NCI-H446 (cell line): ENCODE measurements at regions not wholly inside any gene's neighbourhood (a gene's known extent, or its start where the extent isn't known, plus 50 kb on each side); places are given as distances from the start of the nearest gene placed in this dataset.
"Not testable (repeated sequence)": the region's sequence is repeated elsewhere in the genome, so short reads cannot be mapped to it uniquely, and the experiment has no call there.

Experiments
- DNase-seq, 2 experiments: peaks; one replicate each; lab custom pipeline; 2025; lab: John Stamatoyannopoulos, UW

- DNase-seq = no peak
These were observed 84.0 kb upstream of the BMP2K start for GRCh38 chr4:78691971-78692821.

- no peak for DNase-seq
These were observed 83.4 kb upstream of the BMP2K start for GRCh38 chr4:78692822-78693170.

GRCh38 chr4:78693777-78694456 lies 82.2 kb upstream of the BMP2K start:
- no peak for DNase-seq

GRCh38 chr4:78694457-78694787 lies 81.7 kb upstream of the BMP2K start:
- DNase-seq = no peak

- no peak for DNase-seq
These were observed 80.2 kb upstream of the BMP2K start for GRCh38 chr4:78695910-78696309.

- DNase-seq = no peak
These were observed 73.1 kb upstream of the BMP2K start for GRCh38 chr4:78703079-78703478.

- no peak for DNase-seq
These were observed 71.8 kb upstream of the BMP2K start for GRCh38 chr4:78704317-78704716.

GRCh38 chr4:78704981-78705683 lies 71.0 kb upstream of the BMP2K start:
- DNase-seq = no peak

- no peak for DNase-seq
These were observed 69.8 kb upstream of the BMP2K start for GRCh38 chr4:78706302-78706701.

- DNase-seq = no peak
These were observed 68.9 kb upstream of the BMP2K start for GRCh38 chr4:78707268-78707667.

- DNase-seq = no peak
These were observed 68.4 kb upstream of the BMP2K start for GRCh38 chr4:78707793-78708192.

- no peak for DNase-seq
These were observed 65.6 kb upstream of the BMP2K start for GRCh38 chr4:78710536-78710935.

GRCh38 chr4:78711676-78712075 lies 64.5 kb upstream of the BMP2K start:
- DNase-seq = no peak

GRCh38 chr4:78714598-78714997 lies 61.6 kb upstream of the BMP2K start:
- not testable (repeated sequence) for DNase-seq

- DNase-seq = not testable (repeated sequence)
These were observed 60.8 kb upstream of the BMP2K start for GRCh38 chr4:78715372-78715771.

GRCh38 chr4:78717712-78718111 lies 58.4 kb upstream of the BMP2K start:
- DNase-seq = not testable (repeated sequence)

GRCh38 chr4:78720204-78720603 lies 55.9 kb upstream of the BMP2K start:
- DNase-seq = no peak

- no peak for DNase-seq
These were observed 55.0 kb upstream of the BMP2K start for GRCh38 chr4:78720994-78721677.

- no peak for DNase-seq
These were observed 54.4 kb upstream of the BMP2K start for GRCh38 chr4:78721747-78722146.

GRCh38 chr4:78722320-78722719 lies 53.8 kb upstream of the BMP2K start:
- no peak for DNase-seq

GRCh38 chr4:78722878-78723277 lies 53.3 kb upstream of the BMP2K start:
- DNase-seq = no peak
